SK-N-SH (cell line): ENCODE measurements at regions not wholly inside any gene's neighbourhood (a gene's known extent, or its start where the extent isn't known, plus 50 kb on each side); places are given as distances from the start of the nearest gene placed in this dataset.

ENCODE experiments used
- CTCF ChIA-PET: fragments of 300-600, 350-600 bp; formaldehyde crosslinking; extraction: SDS; loops from one replicate; lab custom pipeline; 2021; lab: Yijun Ruan, JAX
- POLR2A ChIA-PET: fragments of 350-600 bp; sonication (Branson Sonifier 250); formaldehyde crosslinking; extraction: SDS; loops from one replicate; lab custom pipeline; 2020; ENCODE audit warnings: antibody characterized with exemption, inconsistent platforms; lab: Yijun Ruan, JAX
- DNase-seq: peaks from one replicate; pipeline ENCODE4 v3.0.0; 2012
- H2AFZ ChIP-seq: fragments of 200-600 bp; sonication (generic); 2 replicates; pipeline ENCODE4 v1.8.1; 2016; ENCODE audit warnings: antibody characterized with exemption, mild to moderate bottlenecking, low read depth
- H3F3A ChIP-seq: fragments of 200-600 bp; sonication (generic); replicated peaks from 2 replicates; pipeline ENCODE3; 2016; ENCODE audit warnings: antibody characterized with exemption, mild to moderate bottlenecking; ENCODE audit not compliant: insufficient read depth
- H3K27ac ChIP-seq, 2 experiments: fragments of 200-500 bp in 1 of 2; fragments of 200-600 bp in 1 of 2; sonication (Bioruptor generic) in 1 of 2; sonication (generic), shearing (Covaris generic) in 1 of 2; 2 replicates each; pipeline versions ENCODE4 v1.5.1 to v1.6.1; 2014 to 2016; ENCODE audit warnings: low read depth in 2 of 2, inconsistent platforms in 1 of 2, low read length in 1 of 2, mild to moderate bottlenecking in 1 of 2, mixed read lengths in 1 of 2
- H3K27me3 ChIP-seq: fragments of 200-600 bp; sonication (generic), shearing (Covaris generic); 2 replicates; pipeline ENCODE4 v1.6.1; 2016; ENCODE audit warnings: mixed run types; ENCODE audit not compliant: insufficient read depth
- H3K36me3 ChIP-seq, 2 experiments: fragments of 200-500 bp in 1 of 2; fragments of 200-600 bp in 1 of 2; sonication (Bioruptor generic) in 1 of 2; sonication (generic) in 1 of 2; replicated peaks in 1 of 2; 2 replicates each; pipeline versions ENCODE3 to v1.5.1; 2014 to 2016; ENCODE audit warnings: low read length in 1 of 2, mild to moderate bottlenecking in 1 of 2; ENCODE audit not compliant: insufficient read depth in 2 of 2, control insufficient read depth in 1 of 2
- H3K4me1 ChIP-seq, 2 experiments: fragments of 200-500 bp in 1 of 2; fragments of 200-600 bp in 1 of 2; sonication (Bioruptor generic) in 1 of 2; sonication (generic), shearing (Covaris generic) in 1 of 2; 2 replicates each; pipeline versions ENCODE4 v1.5.1 to v1.6.1; 2014 to 2016; ENCODE audit warnings: low read depth in 1 of 2, low read length in 1 of 2, mixed run types in 1 of 2; ENCODE audit not compliant: insufficient read depth in 2 of 2, control insufficient read depth in 1 of 2
- H3K4me2 ChIP-seq: fragments of 200-600 bp; sonication (generic), shearing (Covaris generic); 2 replicates; pipeline ENCODE4 v1.6.1; 2017; ENCODE audit warnings: mixed run types
- H3K4me3 ChIP-seq, 2 experiments: fragments of 200-500 bp in 1 of 2; fragments of 200-600 bp in 1 of 2; sonication (Bioruptor generic) in 1 of 2; sonication (generic), shearing (Covaris generic) in 1 of 2; 2 replicates each; pipeline versions ENCODE4 v1.5.1 to v1.8.1; 2014 to 2016; ENCODE audit warnings: low read depth in 2 of 2, inconsistent platforms in 1 of 2, low read length in 1 of 2, mild to moderate bottlenecking in 1 of 2, mixed read lengths in 1 of 2, moderate library complexity in 1 of 2
- H3K79me2 ChIP-seq: fragments of 200-600 bp; sonication (generic); 2 replicates; pipeline ENCODE4 v1.8.1; 2017; ENCODE audit warnings: mild to moderate bottlenecking; ENCODE audit not compliant: insufficient read depth
- H3K9ac ChIP-seq: fragments of 200-600 bp; sonication (generic); 2 replicates; pipeline ENCODE4 v1.6.1; 2017; ENCODE audit warnings: mixed run types
- H3K9me2 ChIP-seq: fragments of 200-600 bp; sonication (generic); 2 replicates; pipeline ENCODE4 v1.6.1; 2017; ENCODE audit warnings: mixed run types
- H3K9me3 ChIP-seq: fragments of 200-600 bp; sonication (generic); 2 replicates; pipeline ENCODE4 v1.6.1; 2017; ENCODE audit warnings: mixed run types, mild to moderate bottlenecking, moderate library complexity
- H4K20me1 ChIP-seq: fragments of 200-600 bp; sonication (generic); 2 replicates; pipeline ENCODE4 v1.6.1; 2017; ENCODE audit warnings: mild to moderate bottlenecking, mixed run types; ENCODE audit not compliant: insufficient read depth
- CHD2 ChIP-seq: fragments of 150-350 bp; IDR thresholded peaks from 2 replicates; pipeline ENCODE4 v1.6.1; 2018; ENCODE audit warnings: low read length; ENCODE audit not compliant: partially characterized antibody
- EP300 ChIP-seq, 2 experiments: IDR thresholded peaks; 2 replicates each; pipeline versions ENCODE4 v1.4.0 to v1.6.1; 2012; ENCODE audit warnings: borderline replicate concordance in 1 of 2, low read depth in 1 of 2, low read length in 1 of 2
- FOXJ3 ChIP-seq: sonication (generic); formaldehyde crosslinking; IDR thresholded peaks from 2 replicates; pipeline ENCODE4 v1.5.1; 2020; ENCODE audit warnings: mild to moderate bottlenecking, missing genetic modification reagents
- GATA2 ChIP-seq: sonication (generic); formaldehyde crosslinking; IDR thresholded peaks from 2 replicates; pipeline ENCODE4 v1.5.0; 2020; ENCODE audit warnings: mild to moderate bottlenecking, missing genetic modification reagents
- MEF2A ChIP-seq: IDR thresholded peaks from 2 replicates; pipeline ENCODE4 v1.4.0; 2012; ENCODE audit warnings: low read depth, borderline replicate concordance
- NFIC ChIP-seq: IDR thresholded peaks from 2 replicates; pipeline ENCODE4 v1.4.0; 2012; ENCODE audit warnings: borderline replicate concordance
- RCOR1 ChIP-seq: fragments of 150-350 bp; IDR thresholded peaks from 2 replicates; pipeline ENCODE4 v1.6.1; 2017; ENCODE audit warnings: antibody characterized with exemption, low read length
- RFX5 ChIP-seq: IDR thresholded peaks from 2 replicates; pipeline ENCODE4 v1.6.1; 2012; ENCODE audit warnings: mild to moderate bottlenecking, improper control_type of control experiment, low read length
- RXRA ChIP-seq: IDR thresholded peaks from 2 replicates; pipeline ENCODE4 v1.4.0; 2012; ENCODE audit warnings: low read depth, mild to moderate bottlenecking, borderline replicate concordance
- TAF1 ChIP-seq: IDR thresholded peaks from 2 replicates; pipeline ENCODE4 v1.6.1; 2012; ENCODE audit warnings: low read depth, mild to moderate bottlenecking, low read length, moderate library complexity, borderline replicate concordance
- TEAD4 ChIP-seq: IDR thresholded peaks from 2 replicates; pipeline ENCODE4 v1.4.0; 2012; ENCODE audit warnings: mild to moderate bottlenecking, borderline replicate concordance; ENCODE audit not compliant: insufficient read depth
- WGBS: methylation state at CpG from one replicate; pipeline ENCODE4 v1.1.6; 2017; ENCODE audit warnings: low lambda C conversion rate; 5-methylcytosine and 5-hydroxymethylcytosine counted together
- TF ChIP-seq, protein P1 (sequence below): IDR thresholded peaks from 2 replicates; pipeline ENCODE4 v1.4.0; 2012; ENCODE audit warnings: low read depth
- TF ChIP-seq, protein P2 (sequence below): IDR thresholded peaks from 2 replicates; pipeline ENCODE4 v1.6.1; 2012; ENCODE audit warnings: mild to moderate bottlenecking, low read depth, low read length, moderate library complexity

DNA sequence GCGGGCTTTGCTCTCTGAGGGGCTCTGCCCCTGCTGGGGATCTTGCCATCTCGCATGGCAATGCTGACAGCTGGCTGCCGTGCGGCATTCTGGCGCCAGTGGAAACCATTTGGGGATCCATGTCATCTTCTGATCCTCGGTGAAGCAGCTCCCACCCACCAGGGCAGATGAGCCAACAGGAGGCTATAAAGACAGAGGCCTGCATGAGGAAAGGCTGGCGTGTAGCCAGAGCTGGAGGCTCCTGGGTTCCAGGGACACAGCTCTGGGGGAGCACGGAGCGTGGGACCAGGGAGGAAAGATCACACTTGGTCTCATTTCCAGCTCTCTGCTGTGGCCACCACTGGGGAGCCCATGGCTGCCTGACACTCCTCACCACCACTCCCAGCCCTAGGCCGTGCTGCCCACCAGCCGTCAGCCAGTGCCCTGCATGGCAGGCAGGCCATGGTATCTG, 145.8 kb downstream of the ZFP36L2 start:
- Histone ChIP-seq H3K9me2 (no peaks in the 10 kb centered on the region), H3K79me2 (0 out of 2 replicates have a peak, but pooled peaks cover 5% of the 10 kb centered on the region), H3K9ac (no peak overlapping the region), H3K27ac (peak overlapping the region in 1 of 2 experiments; percentile 89; a peak in 2 of 4 replicates), H2AFZ (no peak overlapping the region), H3K4me2 (no peak overlapping the region), H3K27me3 (no peaks in the 10 kb centered on the region), H3K4me1 (peaks cover 55 to 73% of the 10 kb centered on the region in 2 experiments), H3K36me3 (no peaks in the 10 kb centered on the region), H3F3A (peaks cover 41% of the 10 kb centered on the region), H3K4me3 (no peak overlapping the region), H3K9me3 (no peaks in the 10 kb centered on the region), H4K20me1 (no peaks in the 10 kb centered on the region)
- 94% methylated on average over 9 of the region's 11 CpGs for WGBS
- DNase-seq, result no peak
- ChIA-PET POLR2A (interaction anchor here (3.3 kb wide), 1 partner anchor 141 kb away, joined by 13 read pairs; no protein-coding TSS in a partner anchor), CTCF (interaction anchor here (0.7 to 4.3 kb wide), 7 partner anchors 21 to 251 kb away, joined by 3 to 21 read pairs (median 5); partner anchors contain the start of gene ZFP36L2)
- TF ChIP-seq RXRA (no peak), RCOR1 (no peak), FOXJ3 (no peak), TAF1 (no peak), GATA2 (no peak), TEAD4 (no peak), NFIC (no peak), MEF2A (no peak), RFX5 (no peak), EP300 (IDR thresholded peaks at IDR 0.05; ENCODE audit: borderline replicate concordance in 1 of 2, low read depth in 1 of 2, low read length in 1 of 2) (no peak), CHD2 (no peak)
- TF ChIP-seq, protein P1, sequence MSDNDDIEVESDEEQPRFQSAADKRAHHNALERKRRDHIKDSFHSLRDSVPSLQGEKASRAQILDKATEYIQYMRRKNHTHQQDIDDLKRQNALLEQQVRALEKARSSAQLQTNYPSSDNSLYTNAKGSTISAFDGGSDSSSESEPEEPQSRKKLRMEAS, result no peak
- TF ChIP-seq, protein P2, sequence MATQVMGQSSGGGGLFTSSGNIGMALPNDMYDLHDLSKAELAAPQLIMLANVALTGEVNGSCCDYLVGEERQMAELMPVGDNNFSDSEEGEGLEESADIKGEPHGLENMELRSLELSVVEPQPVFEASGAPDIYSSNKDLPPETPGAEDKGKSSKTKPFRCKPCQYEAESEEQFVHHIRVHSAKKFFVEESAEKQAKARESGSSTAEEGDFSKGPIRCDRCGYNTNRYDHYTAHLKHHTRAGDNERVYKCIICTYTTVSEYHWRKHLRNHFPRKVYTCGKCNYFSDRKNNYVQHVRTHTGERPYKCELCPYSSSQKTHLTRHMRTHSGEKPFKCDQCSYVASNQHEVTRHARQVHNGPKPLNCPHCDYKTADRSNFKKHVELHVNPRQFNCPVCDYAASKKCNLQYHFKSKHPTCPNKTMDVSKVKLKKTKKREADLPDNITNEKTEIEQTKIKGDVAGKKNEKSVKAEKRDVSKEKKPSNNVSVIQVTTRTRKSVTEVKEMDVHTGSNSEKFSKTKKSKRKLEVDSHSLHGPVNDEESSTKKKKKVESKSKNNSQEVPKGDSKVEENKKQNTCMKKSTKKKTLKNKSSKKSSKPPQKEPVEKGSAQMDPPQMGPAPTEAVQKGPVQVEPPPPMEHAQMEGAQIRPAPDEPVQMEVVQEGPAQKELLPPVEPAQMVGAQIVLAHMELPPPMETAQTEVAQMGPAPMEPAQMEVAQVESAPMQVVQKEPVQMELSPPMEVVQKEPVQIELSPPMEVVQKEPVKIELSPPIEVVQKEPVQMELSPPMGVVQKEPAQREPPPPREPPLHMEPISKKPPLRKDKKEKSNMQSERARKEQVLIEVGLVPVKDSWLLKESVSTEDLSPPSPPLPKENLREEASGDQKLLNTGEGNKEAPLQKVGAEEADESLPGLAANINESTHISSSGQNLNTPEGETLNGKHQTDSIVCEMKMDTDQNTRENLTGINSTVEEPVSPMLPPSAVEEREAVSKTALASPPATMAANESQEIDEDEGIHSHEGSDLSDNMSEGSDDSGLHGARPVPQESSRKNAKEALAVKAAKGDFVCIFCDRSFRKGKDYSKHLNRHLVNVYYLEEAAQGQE, result no peak
